GM18868 (cell line): ENCODE measurements at regions not wholly inside any gene's neighbourhood (a gene's known extent, or its start where the extent isn't known, plus 50 kb on each side); places are given as distances from the start of the nearest gene placed in this dataset.

Experiments
- ATAC-seq: cut with Tn5 transposase; IDR thresholded peaks from one replicate; pipeline ENCODE4 v1.9.1; 2021; ENCODE audit warnings: mild to moderate bottlenecking, moderate library complexity; ENCODE audit not compliant: unreplicated experiment

DNA sequence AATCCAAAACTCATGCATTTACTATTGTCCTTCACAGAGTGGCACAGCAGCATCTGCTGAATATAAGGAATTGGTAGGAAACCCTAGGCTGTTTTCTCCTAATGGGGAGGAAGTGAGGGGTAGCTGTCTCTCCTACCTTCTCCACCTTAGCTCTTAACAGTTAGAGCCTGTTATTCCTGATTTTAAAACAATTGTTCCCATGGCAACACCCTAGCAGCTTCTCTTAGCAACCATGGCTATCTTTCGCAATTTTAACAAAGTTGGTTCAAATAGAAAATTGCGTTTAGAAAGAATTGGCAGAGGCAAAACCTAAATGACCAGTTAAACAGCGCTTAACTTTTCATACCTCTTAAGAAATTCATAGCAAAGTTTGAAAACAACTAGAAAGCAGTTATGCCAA lies 603.4 kb upstream of the AUTS2 start:
- ATAC-seq, result no peak

DNA sequence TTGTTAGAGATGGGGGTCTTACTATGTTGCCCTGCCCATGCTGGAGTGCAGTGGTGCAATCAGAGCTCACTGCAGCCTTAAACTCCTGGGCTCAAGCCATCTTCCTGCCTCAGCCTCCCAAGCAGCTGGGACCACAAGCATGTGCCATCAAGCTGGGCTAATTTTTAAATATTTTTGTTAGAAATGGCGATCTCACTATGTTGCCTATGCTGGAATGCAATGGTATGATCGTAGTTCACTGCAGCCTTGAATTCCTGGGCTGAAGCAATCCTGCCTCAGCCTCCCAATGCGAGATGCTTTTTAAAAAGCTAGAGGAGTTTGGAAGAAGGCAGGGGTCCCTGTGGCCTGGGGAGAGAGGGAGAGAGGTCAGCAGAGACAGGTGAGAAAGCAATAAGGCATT lies 600.1 kb upstream of the AUTS2 start:
- no peak for ATAC-seq

DNA sequence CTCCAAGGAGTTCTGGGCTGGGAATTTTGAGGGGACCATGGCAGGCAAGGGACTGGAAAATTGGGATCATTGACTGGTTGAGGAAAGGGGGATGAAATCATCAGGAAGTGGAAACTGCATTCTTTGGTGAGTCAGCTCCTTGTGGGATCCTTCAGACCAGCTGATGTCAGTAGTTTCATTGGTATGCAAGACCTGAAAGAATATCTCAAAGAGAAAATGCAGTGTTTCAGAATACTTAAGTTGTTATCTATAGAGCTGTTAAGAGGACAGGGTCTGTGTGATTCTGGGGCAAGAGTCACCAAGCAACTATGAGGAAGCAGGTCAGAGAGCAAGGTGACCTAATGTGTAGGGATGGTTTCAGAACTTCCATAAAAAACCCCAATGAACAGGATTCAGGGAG lies 595.9 kb upstream of the AUTS2 start:
- ATAC-seq, result no peak

DNA sequence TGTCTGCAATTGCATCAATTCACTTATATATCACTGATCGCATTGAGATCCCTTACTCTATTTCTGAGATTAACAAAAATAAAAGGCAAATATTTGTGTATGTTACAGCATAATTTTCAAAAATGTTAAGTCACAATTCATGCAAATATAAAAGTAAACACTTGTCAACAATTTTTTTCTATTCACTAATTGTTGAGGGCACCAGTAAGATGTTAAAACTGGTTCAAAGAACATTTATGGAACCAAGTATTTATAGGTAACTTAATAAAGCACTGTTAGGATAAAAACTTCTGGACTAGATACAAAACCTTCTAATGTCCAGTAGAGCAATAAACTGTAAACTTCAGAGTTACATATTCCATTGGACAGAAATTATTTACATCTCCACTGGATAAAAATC lies 586.1 kb upstream of the AUTS2 start:
- no peak for ATAC-seq

DNA sequence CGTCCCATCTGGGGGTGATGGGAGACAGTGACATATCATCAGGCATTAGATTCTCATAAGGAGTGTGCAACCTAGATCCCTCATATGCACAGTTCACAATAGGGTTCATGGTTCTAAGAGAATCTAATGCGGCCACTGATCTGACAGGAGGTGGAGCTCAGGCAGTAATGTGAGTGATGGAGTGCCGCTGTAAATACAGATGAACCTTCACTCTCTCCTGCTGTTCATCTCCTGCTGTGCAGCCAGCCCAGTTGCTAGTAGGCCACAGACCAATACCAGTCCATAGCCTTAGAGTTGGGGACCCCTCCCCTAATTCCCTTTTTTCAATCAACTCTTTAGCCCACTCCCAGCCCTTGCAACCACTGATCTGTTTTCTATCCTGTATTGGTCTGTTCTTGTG lies 581.1 kb upstream of the AUTS2 start:
- ATAC-seq, result no peak

DNA sequence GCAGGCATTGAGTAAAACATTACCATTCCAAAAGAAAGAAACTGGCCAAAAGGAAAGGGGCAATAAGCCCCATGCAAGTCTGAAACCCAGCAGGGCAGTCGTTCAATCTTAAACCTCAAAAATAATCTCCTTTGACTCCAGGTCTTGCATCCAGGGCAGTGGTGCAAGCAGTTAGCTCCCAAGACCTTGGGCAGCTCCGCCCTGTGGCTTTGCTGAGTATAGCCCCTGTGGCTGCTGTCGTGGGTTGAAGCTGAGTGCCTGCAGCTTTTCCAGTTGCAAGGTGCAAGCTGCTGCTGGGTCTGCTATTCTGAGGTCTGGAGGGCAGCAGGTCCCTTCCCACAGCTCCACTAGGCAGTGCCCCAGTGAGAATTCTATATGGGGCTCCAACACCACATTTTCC lies 580.1 kb upstream of the AUTS2 start:
- no peak for ATAC-seq

DNA sequence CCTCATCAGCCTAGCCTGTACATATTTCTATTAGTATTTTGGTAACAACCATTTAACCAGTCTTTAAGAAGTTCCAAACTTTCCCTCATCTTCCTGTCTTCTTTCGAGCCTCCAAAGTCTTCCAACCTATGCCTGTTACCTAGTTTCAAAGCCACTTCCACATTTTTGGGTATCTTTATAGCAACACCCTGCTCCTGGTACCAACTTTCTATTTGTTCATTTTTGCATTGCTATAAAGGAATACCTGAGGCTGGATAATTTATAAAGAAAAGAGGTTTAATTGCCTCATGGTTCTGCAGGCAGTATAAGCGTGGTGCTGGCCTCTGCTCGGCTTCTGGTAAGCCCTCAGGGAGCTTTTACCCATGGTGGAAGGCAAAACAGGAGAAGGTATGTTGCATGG lies 578.8 kb upstream of the AUTS2 start:
- ATAC-seq, result no peak

DNA sequence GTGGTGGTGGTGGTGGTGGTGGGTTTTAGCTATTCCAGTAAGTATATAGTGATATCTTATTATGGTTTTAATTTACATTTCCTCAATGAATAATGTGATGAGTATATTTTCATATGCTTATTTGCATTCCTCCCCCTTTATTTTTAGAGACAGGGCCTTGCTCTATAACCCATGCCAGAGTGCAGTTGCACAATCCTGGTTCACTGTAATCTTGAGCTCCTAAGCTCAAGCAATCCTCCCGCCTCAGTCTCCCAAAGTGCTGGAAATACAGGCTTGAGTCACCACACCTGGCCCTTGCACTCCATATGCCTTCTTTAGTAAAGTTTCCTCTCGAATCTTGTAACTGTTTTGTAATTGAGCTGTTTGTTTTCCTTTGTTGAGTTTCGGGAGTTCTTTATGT lies 577.7 kb upstream of the AUTS2 start:
- ATAC-seq, result no peak

DNA sequence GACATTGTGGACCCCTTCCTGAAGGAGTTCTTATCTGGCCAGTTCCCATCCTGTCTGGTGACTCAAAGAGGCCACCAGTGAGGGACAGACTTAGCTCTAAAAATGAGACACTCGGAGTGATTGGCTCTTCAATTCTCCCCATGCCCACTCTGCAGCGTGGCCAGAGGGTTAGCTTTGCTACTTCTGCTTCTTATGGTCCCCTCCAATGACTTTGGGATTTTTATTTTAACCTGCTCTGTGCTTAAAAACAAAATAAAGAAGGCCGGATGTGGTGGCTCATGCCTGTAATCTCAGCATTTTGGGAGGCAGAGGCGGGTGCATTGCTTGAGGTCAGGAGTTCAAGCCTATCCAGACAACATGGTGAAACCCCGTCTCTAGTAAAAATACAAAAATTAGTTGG lies 573.0 kb upstream of the AUTS2 start:
- ATAC-seq, result no peak

DNA sequence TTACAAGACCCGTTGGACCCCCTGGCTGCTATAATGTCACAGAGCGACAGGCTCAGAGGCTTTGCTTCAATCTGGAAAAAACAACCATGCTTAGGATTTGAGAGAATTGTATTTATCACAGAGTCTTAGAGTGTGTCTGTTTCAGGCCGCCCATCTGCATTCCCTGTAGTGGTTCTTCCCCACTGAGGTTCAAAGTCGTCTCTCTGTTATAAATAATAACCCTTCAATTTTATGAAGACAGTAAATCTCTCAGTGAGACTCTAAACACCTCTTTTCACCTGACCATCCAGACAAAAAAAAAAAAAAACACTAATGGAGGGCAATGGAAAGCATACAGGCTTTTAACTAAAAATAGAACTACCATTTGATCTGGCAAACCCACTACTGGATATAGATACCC lies 565.4 kb upstream of the AUTS2 start:
- ATAC-seq, result no peak

DNA sequence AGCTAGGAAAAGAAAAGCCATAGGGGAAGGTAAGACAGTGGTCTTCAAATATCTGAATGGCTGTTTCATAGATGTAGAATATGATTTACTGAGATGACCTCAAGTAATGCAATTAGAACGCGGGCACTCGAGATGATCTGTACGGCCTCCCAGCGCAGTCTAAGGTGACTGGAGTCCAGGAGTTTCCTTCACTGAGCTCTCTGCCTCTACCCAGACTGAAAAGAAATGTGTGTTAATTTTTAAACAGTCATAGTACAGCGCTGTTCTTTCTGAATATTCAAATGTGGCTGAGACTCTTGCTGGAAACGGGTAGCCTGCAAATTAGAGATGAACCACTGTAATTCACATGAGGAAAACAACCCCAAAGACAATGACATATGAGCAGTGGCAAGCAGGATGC lies 562.4 kb upstream of the AUTS2 start:
- no peak for ATAC-seq

DNA sequence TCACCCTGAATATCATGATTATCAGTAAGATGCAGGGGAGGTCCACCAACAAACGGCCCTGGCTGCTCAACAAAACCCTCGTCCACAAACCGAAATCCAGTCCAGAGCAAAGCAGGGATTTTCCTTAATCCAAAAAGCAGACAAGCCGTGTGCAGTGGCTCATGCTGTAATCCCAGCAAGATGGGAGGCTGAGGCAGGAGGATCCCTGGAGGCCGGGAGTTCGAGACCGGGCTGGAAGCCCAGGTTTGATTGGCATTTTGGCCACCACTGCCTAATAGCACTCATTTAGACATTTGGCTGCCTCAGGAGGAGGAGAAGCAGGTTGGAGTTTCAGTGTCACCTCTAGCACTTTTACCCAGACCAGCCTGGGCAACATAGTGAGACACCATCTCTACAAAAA lies 562.0 kb upstream of the AUTS2 start:
- ATAC-seq, result no peak

DNA sequence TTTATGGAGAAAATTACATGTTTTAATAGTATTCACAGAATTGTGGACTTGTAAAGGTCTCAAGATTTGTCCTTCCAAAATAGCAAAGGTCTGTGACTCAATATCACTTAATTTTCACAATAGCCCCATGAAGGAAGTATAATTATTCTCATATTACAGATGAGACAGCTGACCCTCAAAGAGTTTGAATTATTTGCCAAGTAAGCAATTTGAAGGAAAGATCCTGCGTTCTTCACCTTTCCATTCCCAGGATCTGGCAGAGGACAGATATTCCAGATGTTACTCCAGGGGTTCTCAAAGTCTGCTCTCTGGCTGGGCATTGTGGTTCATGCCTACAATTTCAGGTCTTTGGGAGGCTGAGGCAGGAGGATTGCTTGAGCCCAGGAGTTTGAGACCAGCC lies 559.4 kb upstream of the AUTS2 start:
- ATAC-seq, result no peak

DNA sequence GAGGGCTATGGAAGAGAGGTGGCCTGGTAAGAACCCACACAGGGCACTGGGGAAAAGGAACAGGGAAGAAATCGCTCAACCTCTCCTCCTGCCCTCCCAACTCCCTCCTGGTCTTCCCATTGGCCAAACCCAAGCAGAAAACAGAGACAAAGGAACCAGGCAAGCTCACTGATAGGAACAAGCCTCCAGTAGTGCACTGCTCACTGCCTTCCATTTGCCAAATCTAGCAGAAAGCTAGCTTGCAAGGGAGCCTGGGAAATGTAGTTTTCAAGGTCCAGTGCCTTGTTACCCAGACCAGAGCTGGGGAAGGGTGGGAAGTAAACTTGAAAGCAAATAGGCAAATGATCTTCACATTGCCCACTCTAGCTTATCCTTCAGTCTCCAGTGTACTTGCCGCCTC lies 556.1 kb upstream of the AUTS2 start:
- ATAC-seq, result no peak

DNA sequence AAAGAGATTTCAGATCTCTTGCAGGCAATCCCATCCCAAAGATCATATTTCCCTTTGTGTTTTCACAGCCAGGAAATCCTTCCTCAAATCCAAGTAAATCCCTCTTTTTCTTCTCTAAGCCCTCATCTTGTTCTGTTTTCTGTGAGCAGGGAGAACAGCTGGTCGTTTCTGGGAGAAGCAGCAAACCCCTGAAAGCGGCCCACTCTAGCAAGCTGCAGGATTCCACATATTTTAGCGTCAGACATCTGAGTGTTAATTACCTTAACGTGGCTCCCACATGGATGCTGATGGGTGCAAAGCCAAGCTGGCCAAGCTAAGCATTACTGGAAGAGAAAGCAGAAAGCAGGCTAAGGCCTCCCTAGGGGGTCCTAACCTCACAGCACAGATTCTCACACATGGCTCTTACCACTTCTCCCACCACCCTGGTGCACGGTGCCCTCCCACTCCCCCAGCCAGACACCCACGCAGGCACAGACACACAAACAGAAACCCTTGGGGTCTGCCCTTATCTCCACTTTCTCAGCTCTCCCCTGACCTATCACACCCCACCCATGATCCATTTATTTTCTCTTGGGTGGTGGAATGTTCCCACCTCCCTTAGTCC lies 551.0 kb upstream of the AUTS2 start:
- no peak for ATAC-seq

DNA sequence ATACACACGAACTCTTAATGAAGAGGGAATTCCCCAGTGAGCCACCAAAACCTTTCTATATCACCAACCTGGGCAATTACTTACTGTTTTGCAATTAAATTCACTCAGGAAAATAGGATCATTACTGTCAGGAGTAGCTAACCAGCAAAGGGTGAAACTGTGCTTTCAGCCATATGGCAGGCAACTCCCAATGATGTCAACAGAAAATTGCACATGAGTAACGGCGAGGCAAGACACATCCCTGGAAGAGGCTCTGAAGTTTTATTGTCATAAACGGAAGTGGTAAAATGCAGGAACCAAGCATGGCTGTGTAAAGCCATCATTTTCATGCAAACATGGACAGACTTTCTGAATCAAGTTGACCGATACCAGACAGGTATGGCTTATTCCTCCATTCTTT lies 548.9 kb upstream of the AUTS2 start:
- ATAC-seq, result no peak

DNA sequence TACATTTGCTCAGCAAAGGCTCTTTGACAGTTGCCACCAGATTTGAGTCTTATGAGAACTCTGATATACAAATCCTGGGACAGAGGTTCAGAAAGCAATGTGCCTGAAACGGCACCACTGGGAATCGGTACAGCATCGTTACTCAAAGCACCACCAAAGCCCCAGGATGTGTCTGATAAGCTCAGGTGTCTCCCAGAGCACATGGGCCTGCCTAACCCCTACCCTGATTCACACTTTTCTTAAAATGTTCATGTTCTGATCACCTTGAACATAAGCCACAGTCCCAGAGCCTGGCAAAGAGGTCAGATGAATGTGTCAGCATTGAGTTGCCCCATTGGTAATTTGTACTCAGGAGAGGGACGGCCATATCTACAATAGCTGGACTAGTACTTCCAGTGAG lies 545.8 kb upstream of the AUTS2 start:
- no peak for ATAC-seq

DNA sequence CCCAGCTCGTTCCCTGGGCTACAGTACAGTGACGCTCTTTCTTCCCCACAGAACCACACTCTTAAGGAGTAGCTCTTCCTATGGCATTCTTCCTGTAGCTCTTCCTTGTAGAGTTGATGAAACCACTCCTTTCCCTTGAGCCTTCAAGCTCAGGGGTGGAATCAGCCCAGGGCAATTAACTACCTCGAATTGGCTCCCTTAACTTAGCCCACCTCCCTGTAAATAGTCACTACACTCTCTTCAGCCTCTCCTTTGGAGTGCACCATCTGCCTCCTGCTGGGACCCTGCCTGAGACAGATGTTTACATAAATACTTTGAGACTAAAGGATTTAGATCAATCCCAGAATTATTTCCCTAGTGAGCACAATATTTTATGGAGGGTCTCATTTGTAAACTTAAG lies 537.8 kb upstream of the AUTS2 start:
- ATAC-seq, result no peak

DNA sequence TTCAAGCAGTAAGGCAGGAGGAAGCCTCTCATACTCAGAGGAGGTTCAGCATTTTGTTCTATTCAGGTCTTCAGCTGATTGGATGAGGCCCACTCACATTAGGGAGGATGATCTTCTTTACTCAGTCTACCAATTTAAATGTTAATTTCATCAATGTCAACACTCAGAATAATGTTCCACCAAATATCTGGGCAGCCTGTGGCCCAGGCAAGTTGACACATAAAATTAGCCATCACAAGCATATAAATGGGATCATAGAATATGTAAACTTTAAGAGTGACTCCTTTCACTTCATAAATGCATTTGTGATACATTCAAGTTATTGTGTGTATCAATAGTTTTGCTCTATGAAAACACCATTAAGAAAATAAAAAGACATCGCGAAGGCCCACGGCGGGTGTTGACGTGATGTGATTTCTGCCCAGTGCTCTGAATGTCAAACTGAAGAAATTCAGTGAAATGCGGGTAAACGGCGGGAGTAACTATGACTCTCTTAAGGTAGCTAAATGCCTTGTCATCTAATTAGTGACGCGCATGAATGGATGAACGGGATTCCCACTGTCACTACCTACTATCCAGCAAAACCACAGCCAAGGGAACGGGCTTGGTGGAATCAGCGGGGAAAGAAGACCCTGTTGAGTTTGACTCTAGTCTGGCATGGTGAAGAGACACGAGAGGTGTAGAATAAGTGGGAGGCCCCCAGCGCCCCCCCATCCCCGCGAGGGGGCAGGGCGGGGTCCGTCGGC lies 536.1 kb upstream of the AUTS2 start:
- ATAC-seq, result no peak

DNA sequence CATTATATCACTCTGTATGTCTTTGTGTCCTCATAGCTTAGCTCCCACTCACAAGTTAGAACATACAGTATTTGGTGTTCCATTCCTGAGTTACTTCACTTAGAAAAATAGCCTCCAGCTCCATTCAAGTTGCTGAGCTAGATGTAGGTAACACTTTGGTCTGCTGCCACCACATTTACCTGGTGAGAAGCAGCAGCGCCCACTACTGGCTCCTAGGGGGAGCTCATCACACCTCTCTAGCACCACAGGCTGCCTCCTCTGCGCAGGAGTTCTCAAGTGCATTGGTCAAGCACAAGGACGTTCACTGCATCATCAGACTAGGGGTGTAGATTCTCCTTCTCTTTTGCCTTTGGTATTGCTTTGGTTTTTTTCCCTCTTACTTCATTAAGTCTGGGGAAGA lies 530.9 kb upstream of the AUTS2 start:
- ATAC-seq, result no peak

DNA sequence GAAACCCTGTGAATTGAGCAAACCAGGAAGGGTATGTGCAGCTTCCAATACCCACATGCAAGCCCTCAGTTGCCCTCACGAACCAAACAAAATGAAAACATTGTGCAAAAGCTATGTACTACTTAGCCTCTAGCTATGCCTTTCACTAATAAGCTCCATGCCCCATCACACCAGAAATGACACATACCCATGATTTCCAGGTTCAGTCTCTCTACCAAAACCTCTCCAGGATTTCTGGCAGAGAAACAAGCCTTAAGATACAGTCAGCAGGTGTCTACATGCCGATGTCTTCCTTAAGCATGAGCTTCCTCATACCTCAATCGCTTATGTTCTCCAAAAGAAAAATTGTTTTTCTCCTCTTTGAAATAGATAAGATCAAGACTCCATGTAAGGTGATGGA lies 527.8 kb upstream of the AUTS2 start:
- no peak for ATAC-seq

DNA sequence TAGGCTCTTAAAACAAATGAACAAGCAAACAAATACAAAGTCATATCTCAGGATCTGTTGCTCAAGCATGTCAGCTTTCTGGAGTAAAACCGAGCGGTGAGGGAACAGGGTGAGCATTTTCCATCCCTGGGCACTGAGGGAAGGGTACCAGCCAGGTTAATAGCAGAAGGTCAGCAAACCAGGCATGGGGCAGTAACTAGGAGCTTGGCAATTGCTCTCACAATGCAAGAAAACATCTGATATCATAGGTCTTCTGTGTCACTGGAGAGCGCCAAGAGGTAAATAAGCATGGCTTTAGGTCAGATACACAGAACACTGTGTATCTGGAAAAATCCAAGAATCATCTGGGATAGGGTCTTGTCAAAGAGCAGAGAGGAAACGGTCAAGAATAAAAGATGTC lies 521.7 kb upstream of the AUTS2 start:
- ATAC-seq, result no peak
